Central memory CD8-positive, alpha-beta T cell (primary cell): ENCODE measurements at regions not wholly inside any gene's neighbourhood (a gene's known extent, or its start where the extent isn't known, plus 50 kb on each side); places are given as distances from the start of the nearest gene placed in this dataset.
A peak's percentile ranks its signal among the peaks of the same experiment; 100 is the strongest.

Experiments
- ATAC-seq: fragments of 150-1000 bp; cut with Tn5 transposase; replicated peaks from 2 replicates; pipeline ENCODE4 v1.10.0; 2022; ENCODE audit warnings: mild to moderate bottlenecking, moderate FRiP score, moderate number of reproducible peaks; ENCODE audit not compliant: poor library complexity, severe bottlenecking; ENCODE audit errors: extremely low read depth
- DNase-seq, 2 donors: peaks; one replicate each; pipeline ENCODE4 v3.0.0; 2021; ENCODE audit warnings: low spot score in 2 of 2
- H3K27ac Mint-ChIP-seq: one replicate; pipeline ENCODE4 v1.8.0; 2022; ENCODE audit warnings: low read depth, mild to moderate bottlenecking, moderate library complexity, mixed read lengths
- H3K27me3 Mint-ChIP-seq: one replicate; pipeline ENCODE4 v1.8.0; 2022; ENCODE audit warnings: mixed read lengths
- H3K36me3 Mint-ChIP-seq: one replicate; pipeline ENCODE4 v1.8.0; 2022; ENCODE audit warnings: mild to moderate bottlenecking, moderate library complexity, mixed read lengths; ENCODE audit not compliant: insufficient read depth
- H3K4me1 Mint-ChIP-seq: one replicate; pipeline ENCODE4 v1.8.0; 2022; ENCODE audit warnings: mixed read lengths
- H3K4me3 Mint-ChIP-seq: one replicate; pipeline ENCODE4 v1.8.0; 2022; ENCODE audit warnings: mild to moderate bottlenecking, moderate library complexity, mixed read lengths
- H3K9me3 Mint-ChIP-seq: one replicate; pipeline ENCODE4 v1.8.0; 2022; ENCODE audit warnings: mixed read lengths

DNA sequence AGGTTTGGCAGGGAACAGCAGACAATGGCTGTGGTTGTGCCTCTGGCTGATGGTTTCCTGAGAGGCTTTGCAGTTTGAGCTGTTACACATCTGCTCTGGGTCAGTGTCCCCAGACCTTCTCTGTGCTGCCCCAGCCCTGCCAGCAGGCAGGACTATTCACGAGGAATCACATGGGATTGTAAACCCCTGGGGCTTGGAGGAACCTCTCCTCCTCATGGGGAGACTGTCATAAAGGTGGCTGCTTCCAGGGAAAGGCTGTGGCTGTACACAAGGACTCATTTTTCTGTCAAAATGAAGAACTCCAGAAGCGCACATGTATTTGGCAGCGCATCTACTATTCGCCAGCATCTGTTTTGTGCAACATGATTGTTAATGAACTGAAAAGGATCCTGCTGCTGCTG, 142.6 kb upstream of the CYP1B1 start:
- Mint-ChIP-seq H3K9me3 (no peaks in the 10 kb centered on the region), H3K27me3 (peaks cover 35% of the 10 kb centered on the region), H3K4me1 (peaks cover 10% of the 10 kb centered on the region)

DNA sequence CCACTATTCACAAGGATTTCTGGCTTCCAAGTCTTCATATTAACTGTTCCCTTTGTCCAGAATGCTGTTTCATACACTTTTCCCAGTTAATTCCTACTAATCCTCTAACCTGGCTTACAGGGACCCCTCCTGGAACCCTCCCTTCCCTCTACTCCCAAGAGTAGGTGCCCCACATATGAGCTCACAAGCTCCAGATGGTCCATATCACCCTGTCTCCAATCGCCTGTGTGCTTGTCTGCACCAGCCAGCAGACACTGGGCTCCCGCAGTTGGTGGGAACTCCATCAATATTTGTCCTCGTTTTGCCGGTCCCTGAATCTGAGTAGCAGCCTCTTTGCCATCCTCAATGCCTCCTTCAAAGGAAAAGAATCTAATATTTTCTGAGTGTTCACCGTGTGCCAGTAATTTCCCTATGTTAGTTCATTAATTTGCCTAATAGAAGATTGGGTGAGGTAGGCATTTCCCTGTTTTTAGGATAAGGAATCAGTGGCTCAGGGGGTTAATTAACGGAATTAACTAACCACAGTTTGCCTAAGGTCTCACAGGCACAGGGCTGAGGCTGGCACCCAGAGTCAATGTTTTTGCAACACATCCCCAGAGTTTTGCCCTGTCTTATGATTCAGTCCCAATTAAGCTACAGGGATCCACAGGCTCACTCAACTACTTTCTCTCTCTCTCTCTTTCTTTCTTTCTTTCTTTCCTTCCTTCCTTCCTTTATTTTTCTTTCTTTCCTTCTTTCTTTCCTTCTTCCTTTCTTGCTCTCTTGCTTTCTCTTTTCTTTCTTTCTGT, 141.6 kb upstream of the CYP1B1 start:
- ATAC-seq (no peak), DNase-seq (no peak)
- H3K27me3 Mint-ChIP-seq = peaks cover 25% of the 10 kb centered on the region
- no peaks in the 10 kb centered on the region for H3K36me3 Mint-ChIP-seq
- H3K27ac Mint-ChIP-seq = no peak overlapping the region
- no peak overlapping the region for H3K4me3 Mint-ChIP-seq
- peaks cover 5% of the 10 kb centered on the region for H3K9me3 Mint-ChIP-seq
- peaks cover 12% of the 10 kb centered on the region for H3K4me1 Mint-ChIP-seq

More for the DNA sequence above, 142.6 kb upstream of the CYP1B1 start:
- Mint-ChIP-seq H3K27ac (no peak overlapping the region), H3K36me3 (no peaks in the 10 kb centered on the region), H3K4me3 (no peak overlapping the region)
- no peak for DNase-seq
- ATAC-seq = no peak

DNA sequence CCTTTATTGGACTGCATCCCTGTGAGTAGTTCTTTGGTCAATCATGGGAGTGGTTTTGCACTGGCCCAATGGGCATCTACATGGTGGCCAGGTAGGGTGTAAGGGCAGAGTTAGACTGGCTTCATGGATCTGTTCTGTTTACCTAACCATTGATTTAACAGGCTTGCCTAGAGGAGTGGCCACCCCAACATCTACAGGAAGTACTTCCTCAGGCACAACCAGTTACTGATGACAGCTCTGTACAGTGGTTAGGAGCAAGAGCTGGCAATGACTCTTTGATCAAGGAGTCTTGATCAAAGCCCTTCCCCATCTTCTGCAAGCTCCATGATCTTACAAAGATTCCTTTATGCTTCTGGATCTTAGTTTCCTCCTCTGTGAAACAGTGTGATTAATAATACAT, 140.9 kb upstream of the CYP1B1 start:
- peaks cover 12% of the 10 kb centered on the region for H3K4me1 Mint-ChIP-seq
- ATAC-seq (no peak), DNase-seq (no peak)
- H3K36me3 Mint-ChIP-seq = no peaks in the 10 kb centered on the region
- H3K4me3 Mint-ChIP-seq = no peak overlapping the region
- H3K27ac Mint-ChIP-seq = no peak overlapping the region
- peaks cover 23% of the 10 kb centered on the region for H3K27me3 Mint-ChIP-seq
- H3K9me3 Mint-ChIP-seq = peaks cover 5% of the 10 kb centered on the region

- Mint-ChIP-seq H3K4me3 (no peak overlapping the region), H3K4me1 (peaks cover 12% of the 10 kb centered on the region), H3K9me3 (peaks cover 5% of the 10 kb centered on the region), H3K27ac (no peak overlapping the region), H3K27me3 (peaks cover 23% of the 10 kb centered on the region), H3K36me3 (no peaks in the 10 kb centered on the region)
- no peak for DNase-seq
- ATAC-seq = no peak
Measured at GRCh38 chr2:38215993-38216392, 140.0 kb upstream of the CYP1B1 start.

DNA sequence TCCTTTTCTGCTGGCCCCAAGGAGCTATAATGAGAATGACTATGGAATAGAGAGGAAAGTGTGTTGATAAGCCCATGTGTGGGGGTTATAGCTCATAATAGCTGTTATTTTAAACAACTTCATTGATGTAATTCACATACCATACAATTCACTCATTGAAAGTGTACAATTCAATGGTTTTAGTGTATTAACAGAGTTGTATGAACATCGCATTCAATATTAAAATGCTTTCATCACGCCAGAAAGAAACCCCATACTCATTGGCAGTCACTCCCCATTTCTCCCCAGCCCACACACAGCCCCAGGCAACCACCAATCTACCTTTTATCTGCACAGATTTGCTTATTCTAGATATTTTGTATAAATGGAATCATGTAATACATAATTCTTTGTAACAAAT, 139.6 kb upstream of the CYP1B1 start:
- Mint-ChIP-seq H3K4me3 (no peak overlapping the region), H3K4me1 (peaks cover 12% of the 10 kb centered on the region), H3K27ac (no peak overlapping the region), H3K27me3 (peaks cover 23% of the 10 kb centered on the region), H3K36me3 (no peaks in the 10 kb centered on the region), H3K9me3 (peaks cover 5% of the 10 kb centered on the region)
- DNase-seq (no peak), ATAC-seq (no peak)

DNA sequence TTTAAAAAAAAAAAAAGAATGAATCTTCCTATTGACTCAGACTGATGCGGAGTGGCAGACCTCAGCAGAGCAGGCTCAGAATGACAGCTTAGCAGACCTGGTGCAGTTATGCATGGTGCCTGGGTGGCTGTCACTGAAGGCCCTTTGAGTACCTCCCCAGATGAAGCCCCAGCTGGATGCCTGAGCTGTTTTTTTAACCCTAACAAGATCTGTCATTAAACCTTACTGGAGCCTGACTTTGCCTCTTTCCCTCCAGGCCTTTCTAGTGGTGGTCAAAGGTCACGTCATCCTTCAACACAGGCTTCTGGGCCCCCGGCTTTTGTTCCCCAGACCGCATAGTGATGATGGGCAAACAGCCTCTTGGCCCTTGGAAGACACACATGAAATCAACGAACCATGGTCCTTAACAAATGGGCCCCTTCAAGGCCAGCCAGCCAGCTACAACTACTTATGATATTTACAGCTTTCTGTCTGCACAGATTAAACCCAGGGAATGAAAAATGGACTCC, 138.3 kb upstream of the CYP1B1 start:
- H3K27ac Mint-ChIP-seq = peak overlapping the region; percentile 77
- DNase-seq = no peak

DNA sequence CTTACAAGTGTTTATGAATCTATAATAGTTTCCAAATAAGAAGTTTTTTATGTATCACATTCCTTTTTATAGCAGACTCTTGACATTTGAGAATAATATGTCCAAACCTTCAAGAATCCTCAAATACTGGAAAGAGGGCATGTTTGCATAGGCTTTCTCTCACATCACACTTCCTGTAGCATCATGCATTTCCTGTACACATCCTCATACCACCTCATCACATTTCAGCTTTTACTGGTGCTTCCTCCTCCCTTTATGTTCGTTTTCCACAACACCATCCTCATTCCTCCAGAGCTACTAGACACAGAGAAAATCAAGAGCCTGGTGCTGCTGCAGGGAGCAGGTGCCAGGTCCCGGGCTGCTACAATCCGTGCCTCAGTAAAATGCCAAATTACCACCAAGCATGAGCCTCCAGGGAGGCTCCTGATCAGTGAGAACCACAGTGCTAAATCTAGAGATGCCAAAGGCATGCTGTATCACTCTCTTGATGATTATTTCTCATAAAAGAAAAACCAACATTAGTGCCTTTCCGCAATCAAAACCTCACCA, 137.7 kb upstream of the CYP1B1 start:
- Mint-ChIP-seq H3K36me3 (no peaks in the 10 kb centered on the region), H3K9me3 (peaks cover 5% of the 10 kb centered on the region), H3K4me1 (peaks cover 12% of the 10 kb centered on the region), H3K27me3 (peaks cover 14% of the 10 kb centered on the region), H3K27ac (peak overlapping the region; percentile 77), H3K4me3 (peak overlapping the region; percentile 12)
- DNase-seq (no peak), ATAC-seq (peak; percentile 52)

More for the DNA sequence above, 138.3 kb upstream of the CYP1B1 start:
- Mint-ChIP-seq H3K4me3 (peak overlapping the region; percentile 12), H3K4me1 (peaks cover 12% of the 10 kb centered on the region), H3K36me3 (no peaks in the 10 kb centered on the region), H3K9me3 (peaks cover 5% of the 10 kb centered on the region), H3K27me3 (peaks cover 19% of the 10 kb centered on the region)
- peak; percentile 77 for ATAC-seq

DNA sequence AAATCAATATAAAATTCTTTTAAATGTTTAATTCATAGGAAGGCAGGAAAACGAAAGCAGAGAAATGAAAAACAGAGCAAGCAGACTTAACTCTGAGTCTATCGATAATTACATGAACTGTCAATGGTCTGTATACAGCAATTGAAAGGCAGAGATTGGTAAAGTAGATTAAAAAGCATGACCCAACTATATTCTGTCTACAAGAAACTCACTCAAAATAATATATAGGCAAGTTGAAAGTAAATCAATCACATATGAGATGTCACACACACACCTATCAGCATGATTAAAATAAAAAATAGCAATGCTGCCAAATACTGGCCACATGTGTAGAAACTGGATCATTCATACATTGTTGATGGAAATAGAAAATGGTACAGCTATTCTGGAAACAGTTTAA, 136.4 kb upstream of the CYP1B1 start:
- Mint-ChIP-seq H3K36me3 (no peaks in the 10 kb centered on the region), H3K27me3 (no peaks in the 10 kb centered on the region), H3K4me3 (no peak overlapping the region), H3K9me3 (peaks cover 5% of the 10 kb centered on the region), H3K27ac (no peak overlapping the region), H3K4me1 (peaks cover 12% of the 10 kb centered on the region)
- DNase-seq (no peak), ATAC-seq (no peak)

DNA sequence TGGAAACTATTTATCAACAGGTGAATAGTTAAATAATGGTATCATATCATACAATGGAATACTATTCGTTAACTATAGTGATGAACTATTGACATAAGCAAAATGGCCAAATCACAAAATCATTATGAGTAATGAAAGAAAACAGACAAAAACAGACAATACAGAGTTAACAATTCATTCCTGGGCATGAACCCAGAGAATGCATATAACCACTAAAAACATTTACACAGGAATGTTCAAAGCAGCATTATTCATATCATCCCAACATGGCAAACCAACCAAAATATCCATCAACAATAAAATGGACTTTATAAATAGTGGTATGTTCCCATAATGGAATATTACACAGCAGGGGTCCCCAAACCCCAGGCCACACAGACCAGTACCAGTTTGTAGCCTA, 131.2 kb upstream of the CYP1B1 start:
- no peaks in the 10 kb centered on the region for H3K9me3 Mint-ChIP-seq
- no peaks in the 10 kb centered on the region for H3K36me3 Mint-ChIP-seq
- H3K4me3 Mint-ChIP-seq = no peak overlapping the region
- ATAC-seq (no peak), DNase-seq (no peak)
- no peaks in the 10 kb centered on the region for H3K4me1 Mint-ChIP-seq
- no peak overlapping the region for H3K27ac Mint-ChIP-seq
- peaks cover 33% of the 10 kb centered on the region for H3K27me3 Mint-ChIP-seq

- Mint-ChIP-seq H3K27ac (no peak overlapping the region), H3K36me3 (no peaks in the 10 kb centered on the region), H3K4me1 (no peaks in the 10 kb centered on the region), H3K27me3 (peaks cover 63% of the 10 kb centered on the region), H3K4me3 (no peak overlapping the region), H3K9me3 (no peaks in the 10 kb centered on the region)
- ATAC-seq (no peak), DNase-seq (no peak)
Measured at GRCh38 chr2:38203446-38203810, 127.5 kb upstream of the CYP1B1 start.

GRCh38 chr2:38202713-38203445, 126.9 kb upstream of the CYP1B1 start:
- no peak overlapping the region for H3K27ac Mint-ChIP-seq
- H3K36me3 Mint-ChIP-seq = no peaks in the 10 kb centered on the region
- H3K4me3 Mint-ChIP-seq = no peak overlapping the region
- no peaks in the 10 kb centered on the region for H3K9me3 Mint-ChIP-seq
- H3K27me3 Mint-ChIP-seq = peaks cover 63% of the 10 kb centered on the region
- ATAC-seq (no peak), DNase-seq (no peak)
- H3K4me1 Mint-ChIP-seq = no peaks in the 10 kb centered on the region

DNA sequence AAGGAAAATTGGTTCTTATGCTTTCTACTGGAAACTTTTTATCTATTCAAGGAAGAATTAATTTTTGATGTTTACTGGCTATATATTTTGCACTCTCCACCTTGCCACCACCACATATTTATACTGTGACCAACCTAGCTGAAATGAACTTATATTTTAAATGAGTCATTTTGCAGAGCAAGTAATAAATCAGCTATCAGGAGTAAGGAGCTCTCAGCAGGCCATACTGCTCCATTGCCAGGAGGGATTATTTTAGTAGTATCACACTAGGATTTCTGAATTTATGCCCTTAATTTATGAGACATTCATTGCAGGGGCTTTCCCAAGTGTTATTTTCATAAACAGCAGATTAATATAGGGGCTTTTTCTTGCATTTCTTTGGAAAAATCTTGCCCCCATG, 125.8 kb upstream of the CYP1B1 start:
- no peak overlapping the region for H3K4me3 Mint-ChIP-seq
- peaks cover 63% of the 10 kb centered on the region for H3K27me3 Mint-ChIP-seq
- H3K27ac Mint-ChIP-seq = no peak overlapping the region
- DNase-seq = no peak
- H3K36me3 Mint-ChIP-seq = no peaks in the 10 kb centered on the region
- no peak for ATAC-seq
- no peaks in the 10 kb centered on the region for H3K4me1 Mint-ChIP-seq
- H3K9me3 Mint-ChIP-seq = no peaks in the 10 kb centered on the region

GRCh38 chr2:38200598-38200997, 124.6 kb upstream of the CYP1B1 start:
- no peak overlapping the region for H3K4me3 Mint-ChIP-seq
- no peaks in the 10 kb centered on the region for H3K9me3 Mint-ChIP-seq
- DNase-seq (no peak), ATAC-seq (no peak)
- H3K27ac Mint-ChIP-seq = no peak overlapping the region
- H3K27me3 Mint-ChIP-seq = peaks cover 62% of the 10 kb centered on the region
- no peaks in the 10 kb centered on the region for H3K36me3 Mint-ChIP-seq
- no peaks in the 10 kb centered on the region for H3K4me1 Mint-ChIP-seq
